ENCODE measurements at regions not wholly inside any gene's neighbourhood (a gene's known extent, or its start where the extent isn't known, plus 50 kb on each side); places are given as distances from the start of the nearest gene placed in this dataset.

GRCh38 chr9:107975426-107976010 lies 485.9 kb upstream of the KLF4 start:
- TF ChIP-seq POLR2A (IDR thresholded peaks at IDR 0.05), result no peak
- no peak for TF ChIP-seq CTCF (IDR thresholded peaks at IDR 0.05)

Data from adrenal gland (tissue), 5 donors.